HL-60 (cell line): ENCODE measurements at regions not wholly inside any gene's neighbourhood (a gene's known extent, or its start where the extent isn't known, plus 50 kb on each side); places are given as distances from the start of the nearest gene placed in this dataset.

Experiments
- CTCF ChIP-seq: IDR thresholded peaks from one replicate; pipeline ENCODE4 v1.5.1; 2011; ENCODE audit warnings: low read length, control low read depth, inconsistent platforms; ENCODE audit not compliant: insufficient read depth
- GABPA ChIP-seq: IDR thresholded peaks from 2 replicates; pipeline ENCODE4 v1.6.1; 2012; ENCODE audit warnings: low read depth
- POLR2AphosphoS5 ChIP-seq: IDR thresholded peaks from 2 replicates; pipeline ENCODE4 v1.6.1; 2012; ENCODE audit warnings: low read depth
- REST ChIP-seq: IDR thresholded peaks from 2 replicates; pipeline ENCODE4 v1.6.1; 2012; ENCODE audit warnings: low read depth; ENCODE audit not compliant: insufficient replicate concordance

GRCh38 chr10:83941189-83941588, 198.1 kb upstream of the GHITM start:
- TF ChIP-seq CTCF (no peak), REST (no peak), GABPA (no peak), POLR2AphosphoS5 (no peak)
